OCI-LY3 (cell line): ENCODE measurements at regions not wholly inside any gene's neighbourhood (a gene's known extent, or its start where the extent isn't known, plus 50 kb on each side); places are given as distances from the start of the nearest gene placed in this dataset.
"Not testable (repeated sequence)": the region's sequence is repeated elsewhere in the genome, so short reads cannot be mapped to it uniquely, and the experiment has no call there.

Experiments
- EZH2phosphoT487 ChIP-seq: fragments of 200-600 bp; shearing (Covaris generic); IDR thresholded peaks from 2 replicates; pipeline ENCODE4 v1.6.1; 2018; ENCODE audit warnings: antibody characterized with exemption, mixed run types, low read depth
- TF ChIP-seq, protein P1 (sequence below): fragments of 200-600, 300-600 bp; sonication (generic); IDR thresholded peaks from 2 replicates; pipeline ENCODE4 v1.5.1; 2014; ENCODE audit warnings: antibody characterized with exemption, low read length, low read depth

DNA sequence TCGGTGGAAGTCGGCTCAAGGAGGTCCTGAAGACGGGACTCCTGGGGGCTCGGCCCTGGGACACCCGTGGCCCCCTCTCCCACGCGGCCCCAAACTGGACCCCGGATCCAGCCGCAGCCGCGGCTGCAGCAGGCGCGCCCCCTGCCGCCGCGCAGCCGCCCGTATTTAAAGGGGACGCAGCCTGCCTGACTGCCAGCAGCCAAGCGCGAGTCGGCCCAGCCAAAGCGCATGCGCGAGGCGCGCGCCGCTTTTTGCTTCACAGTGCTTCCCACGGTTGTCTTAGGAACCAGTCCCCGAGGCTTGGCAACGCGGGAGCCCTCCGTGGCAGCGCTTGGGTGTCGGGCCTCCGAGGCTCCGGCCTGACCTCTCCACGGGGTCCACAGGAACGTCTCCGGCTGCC lies 684.4 kb downstream of the KCNJ18 start:
- TF ChIP-seq, protein P1, sequence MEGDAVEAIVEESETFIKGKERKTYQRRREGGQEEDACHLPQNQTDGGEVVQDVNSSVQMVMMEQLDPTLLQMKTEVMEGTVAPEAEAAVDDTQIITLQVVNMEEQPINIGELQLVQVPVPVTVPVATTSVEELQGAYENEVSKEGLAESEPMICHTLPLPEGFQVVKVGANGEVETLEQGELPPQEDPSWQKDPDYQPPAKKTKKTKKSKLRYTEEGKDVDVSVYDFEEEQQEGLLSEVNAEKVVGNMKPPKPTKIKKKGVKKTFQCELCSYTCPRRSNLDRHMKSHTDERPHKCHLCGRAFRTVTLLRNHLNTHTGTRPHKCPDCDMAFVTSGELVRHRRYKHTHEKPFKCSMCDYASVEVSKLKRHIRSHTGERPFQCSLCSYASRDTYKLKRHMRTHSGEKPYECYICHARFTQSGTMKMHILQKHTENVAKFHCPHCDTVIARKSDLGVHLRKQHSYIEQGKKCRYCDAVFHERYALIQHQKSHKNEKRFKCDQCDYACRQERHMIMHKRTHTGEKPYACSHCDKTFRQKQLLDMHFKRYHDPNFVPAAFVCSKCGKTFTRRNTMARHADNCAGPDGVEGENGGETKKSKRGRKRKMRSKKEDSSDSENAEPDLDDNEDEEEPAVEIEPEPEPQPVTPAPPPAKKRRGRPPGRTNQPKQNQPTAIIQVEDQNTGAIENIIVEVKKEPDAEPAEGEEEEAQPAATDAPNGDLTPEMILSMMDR = not testable (repeated sequence)
- not testable (repeated sequence) for TF ChIP-seq EZH2phosphoT487
